Breast epithelium (tissue), 4 donors: ENCODE measurements at regions not wholly inside any gene's neighbourhood (a gene's known extent, or its start where the extent isn't known, plus 50 kb on each side); places are given as distances from the start of the nearest gene placed in this dataset.

Source experiments
- DNase-seq, 2 donors: peaks; one replicate each; pipeline ENCODE4 v3.0.0-alpha.2; 2019; ENCODE audit warnings: low spot score in 2 of 2
- H3K27ac ChIP-seq, 2 donors: fragments of 200-600 bp; sonication (generic) in 1 of 2; one replicate each; pipeline ENCODE4 v1.5.1; 2016 to 2019; ENCODE audit warnings: mild to moderate bottlenecking in 1 of 2
- H3K27me3 ChIP-seq, 2 donors: fragments of 200-600 bp; sonication (generic) in 1 of 2; one replicate each; pipeline versions ENCODE4 v1.5.1 to v1.6.0; 2017 to 2019; ENCODE audit warnings: control low read depth in 1 of 2, mild to moderate bottlenecking in 1 of 2
- H3K36me3 ChIP-seq: fragments of 200-600 bp; one replicate; pipeline ENCODE4 v1.5.1; 2019
- H3K4me1 ChIP-seq, 2 donors: fragments of 200-600 bp; sonication (generic); one replicate each; pipeline ENCODE4 v1.5.1; 2016 to 2019; ENCODE audit warnings: control low read depth in 1 of 2
- H3K4me3 ChIP-seq, 3 donors: fragments of 200-600 bp; sonication (generic); 1 replicate in 2 of 3; 2 replicates in 1 of 3; pipeline ENCODE4 v1.5.1; 2016 to 2019; ENCODE audit warnings: mild to moderate bottlenecking in 3 of 3, moderate library complexity in 2 of 3
- H3K9me3 ChIP-seq, 2 donors: fragments of 200-600 bp; sonication (generic) in 1 of 2; one replicate each; pipeline ENCODE4 v1.5.1; 2016 to 2019; ENCODE audit warnings: control low read depth in 1 of 2
- POLR2A ChIP-seq: fragments of 450-650 bp; IDR thresholded peaks from one replicate; pipeline ENCODE4 v1.6.1; 2016; ENCODE audit warnings: antibody characterized with exemption, mild to moderate bottlenecking, moderate library complexity
- POLR2AphosphoS5 ChIP-seq, 3 donors: sonication (generic); formaldehyde crosslinking; IDR thresholded peaks; one replicate each; pipeline ENCODE4 v1.6.1; 2017; ENCODE audit warnings: antibody characterized with exemption in 3 of 3
- intact Hi-C: fragments of 100-400 bp; cut with DNase I; formaldehyde crosslinking; loops from one replicate; pipeline ENCODE4 v1.15.1; 2023; ENCODE audit warnings: low total_unique reads
- TF ChIP-seq, protein P1 (sequence below), 3 donors: fragments of 450-650 bp; IDR thresholded peaks; one replicate each; pipeline ENCODE4 v1.5.1; 2016 to 2017; ENCODE audit warnings: antibody characterized with exemption in 3 of 3, mild to moderate bottlenecking in 3 of 3, moderate library complexity in 3 of 3

GRCh38 chr21:35491114-35491513 lies 442.0 kb upstream of the RUNX1 start:
- no peaks in the 10 kb centered on the region for H3K4me1 ChIP-seq
- DNase-seq: no peak
- no peak overlapping the region for H3K4me3 ChIP-seq
- H3K9me3 ChIP-seq: no peaks in the 10 kb centered on the region
- H3K36me3 ChIP-seq: no peaks in the 10 kb centered on the region
- TF ChIP-seq, protein P1, sequence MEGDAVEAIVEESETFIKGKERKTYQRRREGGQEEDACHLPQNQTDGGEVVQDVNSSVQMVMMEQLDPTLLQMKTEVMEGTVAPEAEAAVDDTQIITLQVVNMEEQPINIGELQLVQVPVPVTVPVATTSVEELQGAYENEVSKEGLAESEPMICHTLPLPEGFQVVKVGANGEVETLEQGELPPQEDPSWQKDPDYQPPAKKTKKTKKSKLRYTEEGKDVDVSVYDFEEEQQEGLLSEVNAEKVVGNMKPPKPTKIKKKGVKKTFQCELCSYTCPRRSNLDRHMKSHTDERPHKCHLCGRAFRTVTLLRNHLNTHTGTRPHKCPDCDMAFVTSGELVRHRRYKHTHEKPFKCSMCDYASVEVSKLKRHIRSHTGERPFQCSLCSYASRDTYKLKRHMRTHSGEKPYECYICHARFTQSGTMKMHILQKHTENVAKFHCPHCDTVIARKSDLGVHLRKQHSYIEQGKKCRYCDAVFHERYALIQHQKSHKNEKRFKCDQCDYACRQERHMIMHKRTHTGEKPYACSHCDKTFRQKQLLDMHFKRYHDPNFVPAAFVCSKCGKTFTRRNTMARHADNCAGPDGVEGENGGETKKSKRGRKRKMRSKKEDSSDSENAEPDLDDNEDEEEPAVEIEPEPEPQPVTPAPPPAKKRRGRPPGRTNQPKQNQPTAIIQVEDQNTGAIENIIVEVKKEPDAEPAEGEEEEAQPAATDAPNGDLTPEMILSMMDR (IDR thresholded peaks at IDR 0.05): no peak
- TF ChIP-seq POLR2A (no peak), POLR2AphosphoS5 (IDR thresholded peaks at IDR 0.05) (no peak)
- H3K27ac ChIP-seq: no peak overlapping the region
- intact Hi-C loops: no loop called here
- H3K27me3 ChIP-seq: no peaks in the 10 kb centered on the region

DNA sequence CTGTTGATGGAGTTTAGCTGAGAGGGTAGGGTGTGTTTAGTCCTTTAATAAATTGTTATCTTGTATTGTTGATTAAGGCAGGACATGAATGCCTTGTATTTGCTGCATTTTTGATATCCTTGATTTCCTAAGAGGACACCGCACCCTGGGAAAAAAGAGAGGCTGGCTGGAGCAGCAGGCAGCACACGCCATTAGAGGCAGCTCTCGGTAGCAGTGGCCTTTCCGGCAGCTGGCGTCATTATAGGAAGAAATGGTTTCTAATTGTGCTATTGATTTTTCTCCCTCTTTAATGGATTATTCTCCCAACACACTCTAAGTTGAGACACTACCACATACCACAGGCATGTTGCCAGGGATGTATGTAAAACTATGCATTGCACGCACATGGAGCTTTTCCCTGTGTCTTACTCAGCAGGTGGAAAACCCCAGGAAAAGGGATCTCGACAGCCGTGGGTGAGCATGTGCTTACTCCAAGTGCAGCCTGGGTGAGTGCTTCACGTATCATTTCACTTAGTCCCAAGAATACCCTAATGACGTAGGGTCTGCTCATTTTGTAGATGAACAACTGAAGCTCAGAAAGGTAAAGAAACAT lies 440.4 kb upstream of the RUNX1 start:
- Histone ChIP-seq H3K36me3 (no peaks in the 10 kb centered on the region), H3K4me1 (no peaks in the 10 kb centered on the region), H3K27ac (no peak overlapping the region), H3K27me3 (no peaks in the 10 kb centered on the region), H3K4me3 (no peak overlapping the region), H3K9me3 (no peaks in the 10 kb centered on the region)
- TF ChIP-seq POLR2A: no peak
- intact Hi-C loops: no loop called here
- no peak for DNase-seq

DNA sequence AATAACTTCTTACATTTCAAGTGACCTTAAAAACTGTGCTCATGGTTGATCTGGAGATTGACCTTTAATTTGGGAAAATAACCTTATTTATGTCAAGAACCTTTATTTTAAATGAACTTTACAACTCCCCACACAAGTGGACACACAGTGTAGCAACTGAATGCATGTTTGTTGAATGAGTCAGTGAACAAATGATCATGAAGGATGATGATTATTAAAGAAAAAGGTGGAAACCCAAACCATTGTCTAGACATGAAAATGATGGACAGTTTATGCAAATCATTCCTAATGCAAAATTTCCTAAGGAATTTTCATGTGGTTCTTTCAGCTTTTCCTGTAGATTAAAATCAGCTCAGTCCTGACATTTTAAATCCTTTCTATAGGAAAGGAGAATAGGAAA lies 439.8 kb upstream of the RUNX1 start:
- H3K27me3 ChIP-seq: no peaks in the 10 kb centered on the region
- H3K27ac ChIP-seq: no peak overlapping the region
- DNase-seq: no peak
- TF ChIP-seq POLR2A: no peak
- TF ChIP-seq, protein P1 (IDR thresholded peaks at IDR 0.05): no peak
- TF ChIP-seq POLR2AphosphoS5 (IDR thresholded peaks at IDR 0.05): no peak
- intact Hi-C loops: no loop called here
- H3K36me3 ChIP-seq: no peaks in the 10 kb centered on the region
- H3K4me1 ChIP-seq: no peaks in the 10 kb centered on the region
- no peaks in the 10 kb centered on the region for H3K9me3 ChIP-seq
- no peak overlapping the region for H3K4me3 ChIP-seq

- Histone ChIP-seq H3K36me3 (no peaks in the 10 kb centered on the region), H3K27me3 (no peaks in the 10 kb centered on the region), H3K27ac (no peak overlapping the region), H3K4me3 (no peak overlapping the region), H3K9me3 (no peaks in the 10 kb centered on the region), H3K4me1 (no peaks in the 10 kb centered on the region)
- intact Hi-C loops: no loop called here
- TF ChIP-seq, protein P1 (IDR thresholded peaks at IDR 0.05): no peak
- TF ChIP-seq POLR2A (no peak), POLR2AphosphoS5 (IDR thresholded peaks at IDR 0.05) (no peak)
- no peak for DNase-seq
These were observed 436.3 kb upstream of the RUNX1 start for GRCh38 chr21:35485364-35485763.

- Histone ChIP-seq H3K27me3 (no peaks in the 10 kb centered on the region), H3K27ac (no peak overlapping the region), H3K9me3 (no peaks in the 10 kb centered on the region), H3K4me1 (no peaks in the 10 kb centered on the region), H3K36me3 (no peaks in the 10 kb centered on the region), H3K4me3 (no peak overlapping the region)
- TF ChIP-seq POLR2A (no peak), POLR2AphosphoS5 (IDR thresholded peaks at IDR 0.05) (no peak)
- TF ChIP-seq, protein P1 (IDR thresholded peaks at IDR 0.05): no peak
- no peak for DNase-seq
- intact Hi-C loops: no loop called here
These were observed 435.7 kb upstream of the RUNX1 start for GRCh38 chr21:35484851-35485250.

DNA sequence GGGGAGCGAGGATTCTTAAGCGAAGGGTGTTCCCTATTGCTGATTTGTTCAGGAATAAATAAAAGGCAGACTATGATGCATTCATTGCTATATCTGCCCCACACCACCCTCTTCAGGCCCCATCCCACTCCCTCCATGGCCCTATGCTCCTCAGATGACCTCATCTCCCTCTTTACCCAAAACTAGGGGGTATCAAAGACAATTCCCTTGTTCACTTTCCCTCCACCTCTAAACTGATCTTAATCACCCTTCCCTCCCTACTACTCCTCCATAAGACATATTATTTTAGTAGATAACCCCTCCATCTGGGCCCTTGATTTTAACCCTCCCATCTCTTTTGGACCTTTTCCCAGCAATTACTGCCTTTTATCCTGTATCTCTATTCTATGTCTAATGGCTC lies 434.9 kb upstream of the RUNX1 start:
- Histone ChIP-seq H3K4me1 (no peaks in the 10 kb centered on the region), H3K36me3 (no peaks in the 10 kb centered on the region), H3K27me3 (no peaks in the 10 kb centered on the region), H3K27ac (no peak overlapping the region), H3K4me3 (no peak overlapping the region), H3K9me3 (no peaks in the 10 kb centered on the region)
- no peak for DNase-seq
- TF ChIP-seq POLR2A: no peak
- intact Hi-C loops: no loop called here
